ENCODE measurements at regions not wholly inside any gene's neighbourhood (a gene's known extent, or its start where the extent isn't known, plus 50 kb on each side); places are given as distances from the start of the nearest gene placed in this dataset.

GRCh38 chr5:132136906-132137305 lies 63.3 kb downstream of the CSF2 start:
- TF ChIP-seq CTCF (IDR thresholded peaks at IDR 0.05): no peak
- no peak for TF ChIP-seq EZH2phosphoT487 (IDR thresholded peaks at IDR 0.05)
- TF ChIP-seq EZH2 (IDR thresholded peaks at IDR 0.05): no peak
